ENCODE measurements at regions not wholly inside any gene's neighbourhood (a gene's known extent, or its start where the extent isn't known, plus 50 kb on each side); places are given as distances from the start of the nearest gene placed in this dataset.

- TF ChIP-seq CTCF (IDR thresholded peaks at IDR 0.05) (no peak), EZH2 (IDR thresholded peaks at IDR 0.05; ENCODE audit: borderline replicate concordance, insufficient read depth, low read depth, low read length, poor library complexity, severe bottlenecking) (no peak)
Measured at GRCh38 chr18:3356614-3357013, 93.4 kb upstream of the TGIF1 start.

All from B cell (primary cell).